Ishikawa (cell line): ENCODE measurements at regions not wholly inside any gene's neighbourhood (a gene's known extent, or its start where the extent isn't known, plus 50 kb on each side); places are given as distances from the start of the nearest gene placed in this dataset.

Experiments
- CEBPB ChIP-seq: IDR thresholded peaks from 2 replicates; pipeline ENCODE4 v1.6.1; 2012
- CREB1 ChIP-seq: IDR thresholded peaks from 2 replicates; pipeline ENCODE4 v1.6.1; 2012; ENCODE audit warnings: low read depth
- EGR1 ChIP-seq: IDR thresholded peaks from 2 replicates; pipeline ENCODE4 v1.6.1; 2012
- EP300 ChIP-seq: IDR thresholded peaks from 2 replicates; pipeline ENCODE4 v1.6.1; 2012; ENCODE audit warnings: borderline replicate concordance
- FOXM1 ChIP-seq: IDR thresholded peaks from 2 replicates; pipeline ENCODE4 v1.6.1; 2012; ENCODE audit warnings: low read depth, borderline replicate concordance
- NFIC ChIP-seq: IDR thresholded peaks from 2 replicates; pipeline ENCODE4 v1.6.1; 2012
- RAD21 ChIP-seq: IDR thresholded peaks from 2 replicates; pipeline ENCODE4 v1.6.1; 2012; ENCODE audit warnings: low read depth
- TAF1 ChIP-seq: IDR thresholded peaks from 2 replicates; pipeline ENCODE4 v1.6.1; 2012; ENCODE audit warnings: low read depth, mild to moderate bottlenecking
- TCF12 ChIP-seq: IDR thresholded peaks from 2 replicates; pipeline ENCODE4 v1.6.1; 2012; ENCODE audit warnings: low read depth
- TEAD4 ChIP-seq: IDR thresholded peaks from 2 replicates; pipeline ENCODE4 v1.6.1; 2012
- YY1 ChIP-seq: IDR thresholded peaks from 2 replicates; pipeline ENCODE4 v1.6.1; 2012; ENCODE audit warnings: low read depth
- ZBTB7A ChIP-seq: IDR thresholded peaks from 2 replicates; pipeline ENCODE4 v1.6.1; 2012; ENCODE audit warnings: low read depth
- TF ChIP-seq, protein P1 (sequence below): IDR thresholded peaks from 2 replicates; pipeline ENCODE4 v1.6.1; 2012
- TF ChIP-seq, protein P2 (sequence below): IDR thresholded peaks from 2 replicates; pipeline ENCODE4 v1.6.1; 2012; ENCODE audit warnings: low read depth, mild to moderate bottlenecking
- TF ChIP-seq, protein P3 (sequence below): IDR thresholded peaks from 2 replicates; pipeline ENCODE4 v1.6.1; 2012

DNA sequence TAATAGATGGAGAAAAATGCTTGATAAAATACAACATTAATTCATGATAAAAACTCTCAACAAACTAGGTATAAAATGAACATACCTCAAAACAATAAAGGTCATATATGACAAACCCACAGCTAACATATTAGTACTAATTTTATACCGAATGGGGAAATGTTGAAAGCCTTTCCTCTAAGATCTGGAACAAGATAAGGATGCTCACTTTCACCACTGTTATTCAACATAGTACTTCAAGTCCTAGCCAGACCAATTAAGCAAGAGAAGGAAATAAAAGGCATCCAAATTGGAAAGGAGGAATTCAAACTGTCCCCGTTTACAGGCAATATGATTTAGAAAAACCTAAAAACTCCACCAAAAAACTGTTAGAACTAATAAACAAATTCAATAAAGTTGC, 61.5 kb upstream of the CTIF start:
- no peak for TF ChIP-seq ZBTB7A

DNA sequence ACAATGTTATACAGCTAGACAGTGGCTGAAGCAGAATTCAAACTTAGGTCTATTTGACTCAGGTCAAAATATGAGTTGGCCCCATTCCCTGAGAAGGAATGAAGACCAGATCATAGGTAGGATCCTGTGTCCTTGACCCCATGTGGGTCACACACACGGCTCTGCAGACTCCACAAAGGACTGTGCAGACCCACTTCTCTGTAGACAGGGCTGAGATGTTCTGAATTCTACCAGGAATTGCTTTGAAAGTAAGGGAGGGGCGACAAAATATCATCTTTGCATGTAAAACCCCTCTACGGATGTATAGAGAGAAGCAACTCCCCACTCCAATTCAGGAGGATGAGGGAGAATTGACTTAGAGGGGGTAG, 62.3 kb upstream of the CTIF start:
- TF ChIP-seq FOXM1 (no peak), CREB1 (no peak), NFIC (no peak), EGR1 (no peak), TAF1 (no peak)
- TF ChIP-seq, protein P1, sequence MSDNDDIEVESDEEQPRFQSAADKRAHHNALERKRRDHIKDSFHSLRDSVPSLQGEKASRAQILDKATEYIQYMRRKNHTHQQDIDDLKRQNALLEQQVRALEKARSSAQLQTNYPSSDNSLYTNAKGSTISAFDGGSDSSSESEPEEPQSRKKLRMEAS, result no peak
- TF ChIP-seq, protein P2, sequence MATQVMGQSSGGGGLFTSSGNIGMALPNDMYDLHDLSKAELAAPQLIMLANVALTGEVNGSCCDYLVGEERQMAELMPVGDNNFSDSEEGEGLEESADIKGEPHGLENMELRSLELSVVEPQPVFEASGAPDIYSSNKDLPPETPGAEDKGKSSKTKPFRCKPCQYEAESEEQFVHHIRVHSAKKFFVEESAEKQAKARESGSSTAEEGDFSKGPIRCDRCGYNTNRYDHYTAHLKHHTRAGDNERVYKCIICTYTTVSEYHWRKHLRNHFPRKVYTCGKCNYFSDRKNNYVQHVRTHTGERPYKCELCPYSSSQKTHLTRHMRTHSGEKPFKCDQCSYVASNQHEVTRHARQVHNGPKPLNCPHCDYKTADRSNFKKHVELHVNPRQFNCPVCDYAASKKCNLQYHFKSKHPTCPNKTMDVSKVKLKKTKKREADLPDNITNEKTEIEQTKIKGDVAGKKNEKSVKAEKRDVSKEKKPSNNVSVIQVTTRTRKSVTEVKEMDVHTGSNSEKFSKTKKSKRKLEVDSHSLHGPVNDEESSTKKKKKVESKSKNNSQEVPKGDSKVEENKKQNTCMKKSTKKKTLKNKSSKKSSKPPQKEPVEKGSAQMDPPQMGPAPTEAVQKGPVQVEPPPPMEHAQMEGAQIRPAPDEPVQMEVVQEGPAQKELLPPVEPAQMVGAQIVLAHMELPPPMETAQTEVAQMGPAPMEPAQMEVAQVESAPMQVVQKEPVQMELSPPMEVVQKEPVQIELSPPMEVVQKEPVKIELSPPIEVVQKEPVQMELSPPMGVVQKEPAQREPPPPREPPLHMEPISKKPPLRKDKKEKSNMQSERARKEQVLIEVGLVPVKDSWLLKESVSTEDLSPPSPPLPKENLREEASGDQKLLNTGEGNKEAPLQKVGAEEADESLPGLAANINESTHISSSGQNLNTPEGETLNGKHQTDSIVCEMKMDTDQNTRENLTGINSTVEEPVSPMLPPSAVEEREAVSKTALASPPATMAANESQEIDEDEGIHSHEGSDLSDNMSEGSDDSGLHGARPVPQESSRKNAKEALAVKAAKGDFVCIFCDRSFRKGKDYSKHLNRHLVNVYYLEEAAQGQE, result no peak

DNA sequence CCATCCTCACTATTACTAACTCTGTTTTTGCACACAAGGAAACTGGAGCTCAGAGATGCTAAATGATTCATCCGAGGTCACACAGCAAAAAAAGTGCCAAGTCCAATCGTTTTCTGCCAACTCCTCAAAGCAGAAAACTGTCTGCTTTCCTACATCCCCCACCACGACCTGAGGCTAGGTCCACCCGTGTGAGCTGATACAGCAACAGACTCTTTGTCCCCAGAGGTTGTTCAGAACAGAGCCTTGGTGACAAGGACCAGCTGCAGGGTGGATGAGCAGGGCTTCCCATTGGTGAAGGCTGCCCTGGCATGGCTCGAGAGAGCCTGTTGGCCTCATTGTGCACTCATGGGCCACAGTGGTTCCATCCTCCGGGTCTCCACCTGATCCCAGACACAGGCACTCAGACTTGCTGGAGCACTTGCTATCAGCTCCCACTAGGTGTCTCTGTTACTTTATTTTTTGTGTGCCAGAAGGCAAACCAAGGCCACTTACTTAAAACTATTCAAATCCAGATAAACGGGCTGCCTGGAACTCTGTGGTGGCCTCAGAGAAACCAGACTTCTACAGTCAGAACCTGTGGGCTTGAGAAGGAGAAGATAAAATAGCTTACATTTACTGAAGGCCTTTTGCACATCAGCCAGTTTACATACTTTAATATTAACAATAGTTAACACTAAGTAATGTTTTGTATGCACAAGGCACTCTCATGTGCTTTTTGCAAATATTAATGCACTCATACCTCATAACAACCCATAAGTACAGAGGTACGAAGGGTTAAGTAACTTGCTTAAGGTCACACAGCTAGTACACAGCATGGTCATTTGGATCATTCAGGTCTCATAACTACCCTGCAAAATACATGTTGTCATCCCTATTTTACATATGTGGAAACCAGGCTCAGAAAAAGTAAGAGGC, 62.9 kb upstream of the CTIF start:
- no peak for TF ChIP-seq EGR1
- TF ChIP-seq RAD21, result peak; percentile 97

DNA sequence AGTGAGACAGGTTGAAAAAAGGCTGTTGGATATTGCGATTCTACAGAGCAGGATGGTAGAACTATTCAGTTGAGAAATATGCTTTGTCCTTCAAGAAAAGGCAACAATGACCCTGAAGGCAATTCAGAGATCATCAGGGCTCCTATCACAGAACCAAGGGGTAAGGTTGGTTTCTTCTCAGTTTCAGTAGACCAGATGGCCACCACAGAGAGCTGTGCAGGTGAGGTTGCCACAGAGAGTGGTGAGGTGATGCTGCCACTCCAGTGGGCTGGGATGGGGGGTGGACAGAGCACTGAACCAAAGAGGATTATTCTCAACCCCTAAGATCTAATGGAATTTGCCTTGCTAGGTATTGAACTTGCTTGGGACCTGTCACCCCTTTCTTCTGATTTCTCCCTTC, 64.6 kb upstream of the ZBTB7C start:
- TF ChIP-seq RAD21 (no peak), CREB1 (no peak), TEAD4 (no peak), FOXM1 (no peak), EGR1 (no peak), NFIC (no peak), CEBPB (no peak)
- TF ChIP-seq, protein P1, result no peak

DNA sequence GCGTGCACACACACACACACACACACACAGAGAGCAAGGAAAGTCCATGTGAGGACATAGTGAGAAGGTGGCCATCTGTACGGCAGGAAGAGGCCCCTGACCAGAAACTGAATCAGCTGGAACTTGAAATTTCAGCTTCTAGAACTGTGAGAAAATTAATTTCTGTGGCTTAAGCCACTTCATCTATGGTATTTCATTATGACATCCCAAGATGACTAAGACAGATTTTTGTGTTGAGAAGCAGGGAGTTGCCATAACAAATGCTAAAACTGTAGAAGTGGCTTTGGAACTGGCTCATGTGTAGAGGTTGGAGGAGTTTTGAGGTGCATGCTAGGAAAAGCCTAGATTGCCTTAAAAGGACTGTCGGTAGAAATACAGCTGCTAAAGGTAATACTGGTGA, 63.4 kb upstream of the ZBTB7C start:
- TF ChIP-seq, protein P3, sequence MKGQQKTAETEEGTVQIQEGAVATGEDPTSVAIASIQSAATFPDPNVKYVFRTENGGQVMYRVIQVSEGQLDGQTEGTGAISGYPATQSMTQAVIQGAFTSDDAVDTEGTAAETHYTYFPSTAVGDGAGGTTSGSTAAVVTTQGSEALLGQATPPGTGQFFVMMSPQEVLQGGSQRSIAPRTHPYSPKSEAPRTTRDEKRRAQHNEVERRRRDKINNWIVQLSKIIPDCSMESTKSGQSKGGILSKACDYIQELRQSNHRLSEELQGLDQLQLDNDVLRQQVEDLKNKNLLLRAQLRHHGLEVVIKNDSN, result no peak
- TF ChIP-seq CEBPB (no peak), CREB1 (no peak), TAF1 (no peak), YY1 (no peak), EP300 (no peak), FOXM1 (no peak), ZBTB7A (no peak)
- TF ChIP-seq, protein P1, result no peak

DNA sequence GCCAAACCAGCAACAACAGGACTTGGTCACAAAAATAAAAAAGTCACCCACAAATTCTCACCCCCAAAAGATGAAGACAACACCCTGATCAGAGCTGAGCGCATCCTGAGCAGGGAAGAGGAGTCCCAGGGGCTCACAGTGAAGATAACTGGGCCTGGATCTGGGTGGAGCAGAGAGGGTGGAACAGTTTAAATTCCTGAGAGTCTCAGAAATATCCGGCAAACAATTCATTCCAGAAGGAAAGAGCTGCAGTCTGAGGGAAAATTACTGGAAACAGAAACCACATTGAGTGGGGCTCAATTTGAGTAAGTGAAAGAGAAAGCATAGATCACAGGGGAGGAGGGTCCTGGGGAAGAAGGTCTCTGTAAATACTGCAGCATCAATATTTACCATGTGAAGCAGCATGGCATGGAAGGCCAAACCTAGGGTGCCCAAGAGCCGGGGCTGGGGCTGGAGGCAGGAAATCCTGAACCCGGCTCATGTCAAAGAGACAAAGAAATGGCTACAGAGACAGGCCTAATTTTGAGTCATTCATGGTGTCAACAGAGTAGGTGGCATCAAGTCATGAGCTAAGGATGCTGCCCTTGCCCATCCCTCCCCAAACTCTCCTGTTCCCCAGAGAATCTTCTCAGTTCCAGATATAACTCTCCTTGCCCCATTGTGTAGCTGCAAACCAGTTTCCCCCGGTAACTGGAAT, 61.4 kb upstream of the ZBTB7C start:
- no peak for TF ChIP-seq EGR1
- no peak for TF ChIP-seq CREB1
- TF ChIP-seq YY1, result no peak
- TF ChIP-seq CEBPB, result no peak
- no peak for TF ChIP-seq EP300
- TF ChIP-seq RAD21, result no peak
- TF ChIP-seq TEAD4, result no peak
- TF ChIP-seq, protein P2, result no peak
- no peak for TF ChIP-seq FOXM1
- TF ChIP-seq, protein P3, result no peak
- TF ChIP-seq TCF12, result no peak
